GM21367 (cell line): ENCODE measurements at regions not wholly inside any gene's neighbourhood (a gene's known extent, or its start where the extent isn't known, plus 50 kb on each side); places are given as distances from the start of the nearest gene placed in this dataset.

Experiments used
- ATAC-seq: cut with Tn5 transposase; IDR thresholded peaks from one replicate; pipeline ENCODE4 v1.9.1; 2021; ENCODE audit not compliant: unreplicated experiment

DNA sequence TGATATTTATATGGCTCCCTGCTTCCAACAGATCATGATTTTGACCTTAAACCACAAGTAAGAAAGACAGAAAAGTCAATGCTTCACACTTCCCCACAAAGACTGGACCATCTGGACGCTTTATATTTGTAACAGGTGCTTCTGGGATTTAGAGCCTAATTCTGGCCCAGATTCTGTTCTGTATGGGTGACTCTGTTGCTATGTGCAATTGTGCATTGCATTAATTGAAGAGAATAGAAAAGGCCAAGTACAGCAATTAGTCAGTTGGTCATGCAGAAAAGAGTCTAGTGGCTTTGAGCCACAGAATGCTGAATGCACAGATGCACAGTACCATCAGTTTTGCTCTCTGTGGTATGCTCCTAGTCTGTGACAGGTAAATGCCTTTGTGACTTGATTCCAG, 657.4 kb upstream of the ATXN8OS start:
- ATAC-seq, result no peak

DNA sequence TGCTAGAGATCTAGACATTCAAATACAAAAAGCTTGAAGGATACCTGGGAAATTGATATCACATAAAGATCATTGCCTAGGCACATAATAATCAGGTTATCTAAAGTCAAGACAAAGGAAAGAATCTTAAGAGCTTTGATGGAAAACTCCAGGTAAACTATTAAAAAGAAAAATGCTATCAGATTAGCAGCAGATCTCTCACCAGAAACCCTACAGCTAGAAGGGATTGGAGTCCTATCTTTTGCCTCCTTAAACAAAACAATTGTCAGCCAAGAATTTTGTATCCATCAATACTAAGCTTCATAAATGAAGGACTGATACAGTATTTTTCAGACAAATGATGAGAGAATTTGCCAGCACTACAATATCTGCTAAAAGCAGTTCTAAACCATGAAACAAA, 682.4 kb upstream of the ATXN8OS start:
- no peak for ATAC-seq

DNA sequence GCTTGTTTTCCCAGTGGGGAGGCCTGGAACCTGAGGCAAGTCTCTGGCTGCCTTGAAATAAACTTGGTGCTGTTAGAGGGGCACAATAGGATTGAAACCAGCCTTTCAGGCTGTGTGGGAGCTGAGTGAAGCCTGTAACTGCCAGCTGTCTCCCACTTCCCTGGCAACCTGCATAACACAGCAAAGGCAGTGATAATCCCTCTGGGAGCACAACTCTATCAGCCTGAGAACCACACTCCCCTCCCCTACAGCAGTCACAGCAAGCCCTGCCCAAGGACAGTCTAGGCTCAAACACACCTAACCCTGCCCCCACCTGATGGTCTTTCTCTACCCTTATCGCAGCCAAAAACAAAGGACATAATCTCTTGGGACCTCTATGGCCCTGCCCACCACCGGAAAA, 683.8 kb upstream of the ATXN8OS start:
- ATAC-seq, result no peak

DNA sequence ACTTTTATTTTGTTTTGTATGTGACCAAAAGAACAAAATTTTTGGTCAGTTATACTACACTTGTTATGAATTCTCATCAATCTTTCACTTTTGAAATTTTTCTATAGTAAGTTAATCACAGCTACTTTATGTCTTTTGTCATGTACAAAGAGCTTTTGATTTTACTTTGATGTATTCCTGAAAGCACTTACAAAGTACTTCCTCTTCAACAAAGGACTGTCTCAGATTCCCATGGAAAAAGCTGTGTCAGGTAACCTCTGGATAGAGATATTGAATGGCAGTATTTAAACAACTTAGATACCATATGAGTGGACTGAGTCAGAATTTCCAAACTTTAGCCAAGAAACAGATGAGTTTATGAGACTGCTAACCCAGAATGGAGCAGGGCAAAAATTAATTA, 689.3 kb upstream of the ATXN8OS start:
- ATAC-seq, result no peak

DNA sequence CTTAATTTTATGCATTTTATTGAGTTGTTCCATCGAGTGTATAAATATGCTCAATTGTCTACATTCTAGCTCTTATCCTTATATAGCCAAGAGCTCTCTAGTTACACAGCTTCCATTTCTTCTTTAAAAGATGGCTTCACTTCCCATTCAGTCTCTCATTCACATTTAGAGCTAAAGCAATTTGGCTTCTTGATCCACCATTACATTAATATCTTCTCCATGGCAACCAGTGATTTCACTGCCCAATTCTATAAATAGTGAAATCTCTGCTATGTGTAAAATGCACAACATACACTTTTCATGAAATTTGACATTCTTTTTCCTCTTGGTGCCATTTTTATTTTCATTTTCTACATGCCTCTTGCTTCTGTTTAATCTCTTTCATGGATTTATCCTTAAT, 696.9 kb upstream of the ATXN8OS start:
- ATAC-seq, result no peak

- ATAC-seq, result no peak
Measured at GRCh38 chr13:69391756-69392155, 715.9 kb upstream of the ATXN8OS start.

GRCh38 chr13:69389899-69390298, 717.7 kb upstream of the ATXN8OS start:
- ATAC-seq, result no peak

DNA sequence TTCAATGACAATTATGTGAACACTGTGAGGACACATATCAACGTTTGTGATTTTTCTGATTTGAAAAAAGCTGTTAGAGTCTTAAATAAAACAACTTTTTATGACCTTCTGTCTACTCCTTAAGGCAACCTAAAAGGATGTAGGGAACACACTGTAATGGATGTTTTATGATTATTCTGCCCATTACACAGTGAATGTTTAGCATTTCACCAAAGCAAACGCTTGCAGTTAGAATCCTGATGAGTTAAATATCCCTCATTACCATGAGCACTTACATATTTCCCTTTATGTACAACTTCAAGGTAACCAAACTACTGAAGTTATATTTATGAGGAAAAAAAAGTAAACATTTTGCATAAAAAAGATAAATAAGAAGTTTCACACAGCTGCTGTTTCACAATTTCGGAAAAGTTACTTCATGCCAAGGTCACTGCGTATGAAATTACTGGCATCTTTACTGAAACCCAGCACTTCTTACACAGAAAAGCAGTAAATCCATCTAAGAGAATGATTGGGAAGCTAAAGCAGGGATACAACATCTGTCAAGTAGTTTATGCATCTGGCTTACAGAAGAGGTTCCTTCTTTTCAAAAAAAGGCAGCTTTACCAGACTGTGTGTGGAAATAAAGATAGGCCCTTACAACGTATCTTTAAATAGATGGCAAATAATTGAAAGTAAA, 733.7 kb upstream of the ATXN8OS start:
- ATAC-seq, result no peak

GRCh38 chr13:69363360-69363759, 744.3 kb upstream of the ATXN8OS start:
- ATAC-seq, result no peak

GRCh38 chr13:69331245-69331644, 776.4 kb upstream of the ATXN8OS start:
- ATAC-seq, result no peak

- no peak for ATAC-seq
Measured at GRCh38 chr13:69324090-69324886, 783.3 kb upstream of the ATXN8OS start.

DNA sequence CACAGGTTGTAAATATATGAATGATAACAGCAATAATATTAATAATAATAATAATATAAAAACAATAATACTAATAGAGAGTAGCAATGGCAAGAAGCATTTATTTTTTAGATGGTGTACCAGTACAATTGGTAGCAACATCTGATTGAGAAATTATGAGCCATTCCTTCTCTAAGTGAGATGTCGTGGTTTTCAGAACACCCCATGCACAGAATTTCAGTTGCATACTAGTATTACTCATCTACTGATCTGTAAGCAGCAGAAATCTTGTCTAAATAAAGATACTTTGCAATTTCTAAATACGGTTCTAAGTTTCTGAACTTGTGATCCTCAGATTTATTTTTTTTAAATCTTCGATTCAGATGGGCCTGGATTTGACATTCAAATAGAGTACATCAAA, 788.0 kb upstream of the ATXN8OS start:
- no peak for ATAC-seq

DNA sequence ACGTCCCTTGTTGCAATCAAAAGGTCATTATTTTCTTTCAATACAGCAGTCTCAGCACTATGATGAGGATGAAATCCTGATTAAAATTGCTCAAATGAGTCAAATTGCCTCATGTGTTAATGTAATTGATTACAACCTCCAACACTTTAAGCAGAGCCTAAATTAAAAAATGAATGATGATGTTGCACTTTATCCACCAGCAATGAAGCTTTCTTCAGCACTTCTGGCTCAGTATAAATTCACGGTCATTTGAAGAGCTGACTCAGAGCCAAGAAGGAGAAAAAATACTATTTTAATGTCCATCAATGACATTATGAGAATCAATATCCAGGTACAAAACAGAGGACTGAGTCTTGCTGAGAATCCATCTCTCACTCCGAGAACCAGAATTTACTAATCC, 792.6 kb upstream of the ATXN8OS start:
- no peak for ATAC-seq

DNA sequence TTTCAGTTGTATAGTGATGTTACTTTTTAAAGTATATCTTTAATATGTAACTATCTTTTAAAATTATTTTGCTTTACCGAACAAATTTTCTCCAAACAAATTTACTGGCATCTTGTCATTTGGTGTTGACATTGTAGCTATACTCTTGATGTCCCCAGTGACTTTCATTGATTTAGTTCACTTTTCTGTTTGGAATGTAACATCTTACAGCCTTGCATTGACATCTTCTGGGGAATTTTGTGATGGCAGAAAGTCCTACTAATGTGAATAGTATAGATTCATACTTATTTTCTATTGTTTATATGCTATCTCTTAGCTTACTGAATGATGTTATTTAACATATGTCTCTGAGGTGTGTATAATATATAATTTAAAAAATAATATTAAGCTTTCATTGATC, 800.9 kb upstream of the ATXN8OS start:
- no peak for ATAC-seq

- no peak for ATAC-seq
Measured at GRCh38 chr13:69300131-69300530, 807.5 kb upstream of the ATXN8OS start.

- no peak for ATAC-seq
Measured at GRCh38 chr13:69296130-69296529, 811.5 kb upstream of the ATXN8OS start.

- ATAC-seq, result no peak
Measured at GRCh38 chr13:69292789-69293425, 814.7 kb upstream of the ATXN8OS start.

DNA sequence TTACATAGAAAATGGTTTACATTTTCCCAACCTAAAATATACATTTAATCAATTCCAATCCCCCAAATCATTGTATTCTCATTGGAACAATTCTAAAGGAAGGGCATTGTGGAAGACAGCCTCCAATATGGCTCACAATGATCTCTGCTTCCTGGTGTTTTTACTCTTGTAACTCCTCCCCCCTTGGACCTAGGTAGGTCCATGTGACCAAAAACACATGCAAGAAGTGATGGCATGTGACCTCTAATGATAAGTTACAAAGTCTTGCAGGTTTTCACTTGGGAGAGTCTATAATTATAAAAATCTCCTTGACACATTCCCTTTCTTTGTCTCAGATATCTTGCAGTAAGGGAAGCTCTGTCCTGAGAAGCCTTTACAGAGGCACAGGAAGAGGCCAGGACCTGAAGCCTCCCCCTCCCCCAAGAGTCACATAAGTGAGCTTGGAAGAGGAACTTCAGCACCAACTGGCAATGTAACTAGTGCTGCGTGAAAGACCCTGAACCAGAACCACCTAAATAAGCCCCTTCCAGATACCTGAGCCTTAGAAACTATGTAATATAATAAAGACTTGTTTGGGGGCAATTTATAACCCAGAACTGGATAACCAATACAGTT, 816.2 kb upstream of the ATXN8OS start:
- no peak for ATAC-seq

- no peak for ATAC-seq
Measured at GRCh38 chr13:69288026-69288425, 819.6 kb upstream of the ATXN8OS start.

DNA sequence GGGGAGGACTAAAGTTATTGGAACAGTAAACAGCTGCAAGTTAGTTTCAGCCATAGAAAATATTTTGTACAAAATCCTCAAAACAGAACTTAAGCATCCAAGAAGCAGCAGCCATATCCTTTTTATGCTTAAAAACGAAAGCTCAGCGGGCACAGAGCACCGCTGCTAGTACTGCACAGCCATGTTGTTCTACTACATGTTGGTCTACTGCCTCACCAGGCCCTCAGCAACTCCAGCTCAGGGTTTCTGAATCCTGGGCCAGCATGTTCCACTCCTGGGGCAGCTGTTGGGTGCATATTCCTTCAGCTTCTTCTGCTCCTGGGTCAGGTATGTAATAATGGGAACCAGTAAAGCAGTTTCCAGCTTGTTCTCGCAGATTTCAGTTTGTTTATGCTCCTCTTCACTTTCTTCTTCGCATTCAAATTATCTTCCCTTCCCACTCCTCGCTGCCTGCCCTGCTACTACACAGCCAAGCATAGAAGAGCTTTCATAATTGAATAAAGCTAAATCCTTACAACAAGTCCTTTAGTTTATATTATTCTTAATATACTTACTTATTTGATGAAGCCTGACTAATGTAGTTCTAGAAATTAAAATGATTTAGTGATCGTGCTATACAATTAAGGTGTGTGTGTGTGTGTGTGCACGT, 820.5 kb upstream of the ATXN8OS start:
- ATAC-seq, result no peak

DNA sequence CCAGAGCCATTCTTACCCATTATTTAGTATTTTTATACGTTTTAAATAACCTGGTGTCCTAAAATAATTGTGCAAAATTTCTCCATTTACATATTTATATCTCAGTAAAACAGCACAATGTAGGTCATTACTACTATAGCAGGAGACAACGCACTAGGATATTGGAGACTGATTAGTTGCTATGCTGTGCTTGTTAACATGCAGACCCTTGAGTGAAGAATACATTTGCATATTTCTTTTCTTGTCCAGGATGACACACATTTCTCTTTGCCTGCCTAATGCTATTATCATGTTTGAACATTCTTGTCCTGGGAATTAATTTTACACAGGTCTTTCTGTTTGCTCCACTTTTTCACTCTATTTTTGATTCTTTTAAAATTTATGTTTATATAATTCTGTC, 823.8 kb upstream of the ATXN8OS start:
- no peak for ATAC-seq
